Neural cell (in vitro differentiated cells): ENCODE measurements at regions not wholly inside any gene's neighbourhood (a gene's known extent, or its start where the extent isn't known, plus 50 kb on each side); places are given as distances from the start of the nearest gene placed in this dataset.

ENCODE experiments used
- H2AFZ ChIP-seq: fragments of 200-600, 300-800 bp; sonication (generic), shearing (Covaris generic); 2 replicates; pipeline ENCODE4 v1.6.0; 2014; ENCODE audit warnings: low read depth, mild to moderate bottlenecking, antibody characterized with exemption, low read length, moderate library complexity
- H3F3A ChIP-seq: fragments of 200-600 bp; shearing (Covaris generic); 2 replicates; pipeline ENCODE4 v1.6.1; 2016; ENCODE audit warnings: mild to moderate bottlenecking, moderate library complexity, mixed read lengths, antibody characterized with exemption, low read length; ENCODE audit not compliant: insufficient read depth, poor library complexity, severe bottlenecking
- H3K27ac ChIP-seq: fragments of 200-600, 300-800 bp; sonication (generic), shearing (Covaris generic); 2 replicates; pipeline ENCODE4 v1.5.1; 2014; ENCODE audit warnings: mild to moderate bottlenecking, low read length, moderate library complexity
- H3K27me3 ChIP-seq: fragments of 300-800, 200-600 bp; sonication (generic), shearing (Covaris generic); 2 replicates; pipeline ENCODE4 v1.6.0; 2014; ENCODE audit warnings: mild to moderate bottlenecking, low read depth, low read length, moderate library complexity; ENCODE audit not compliant: insufficient read depth
- H3K36me3 ChIP-seq: fragments of 300-800, 200-600 bp; sonication (generic), shearing (Covaris generic); 2 replicates; pipeline ENCODE4 v1.5.1; 2014; ENCODE audit warnings: mild to moderate bottlenecking, antibody characterized with exemption, low read length, moderate library complexity; ENCODE audit not compliant: insufficient read depth
- H3K4me2 ChIP-seq: fragments of 300-800, 200-600 bp; sonication (generic), shearing (Covaris generic); 2 replicates; pipeline ENCODE4 v1.6.0; 2014; ENCODE audit warnings: mild to moderate bottlenecking, low read length
- H3K4me3 ChIP-seq: fragments of 300-800, 200-600 bp; sonication (generic), shearing (Covaris generic); 2 replicates; pipeline ENCODE4 v1.5.1; 2014; ENCODE audit warnings: mild to moderate bottlenecking, low read length, moderate library complexity
- H3K79me2 ChIP-seq: fragments of 200-600 bp; shearing (Covaris generic); replicated peaks from 2 replicates; pipeline ENCODE4 v1.6.0; 2014; ENCODE audit warnings: mild to moderate bottlenecking, low read length, moderate library complexity; ENCODE audit not compliant: insufficient read depth
- H3K9ac ChIP-seq: fragments of 300-800, 200-600 bp; sonication (generic), shearing (Covaris generic); 2 replicates; pipeline ENCODE4 v1.6.1; 2016; ENCODE audit warnings: mild to moderate bottlenecking, low read length, mixed read lengths
- H3K9me2 ChIP-seq: fragments of 200-600 bp; shearing (Covaris generic); 2 replicates; pipeline ENCODE4 v1.6.1; 2016; ENCODE audit warnings: mild to moderate bottlenecking, low read length, mixed read lengths; ENCODE audit not compliant: insufficient read depth
- H3K9me3 ChIP-seq: fragments of 200-600, 300-800 bp; sonication (generic), shearing (Covaris generic); 2 replicates; pipeline ENCODE4 v1.6.1; 2016; ENCODE audit warnings: mild to moderate bottlenecking, mixed run types, low read length, moderate library complexity, mixed read lengths
- H4K20me1 ChIP-seq: fragments of 200-600 bp; shearing (Covaris generic); 2 replicates; pipeline ENCODE4 v1.6.1; 2016; ENCODE audit warnings: mild to moderate bottlenecking, mixed run types; ENCODE audit not compliant: insufficient read depth
- EP300 ChIP-seq: fragments of 450-650 bp; conservative IDR thresholded peaks from 2 replicates; pipeline ENCODE4 v1.6.1; 2014; ENCODE audit warnings: antibody characterized with exemption, mild to moderate bottlenecking, moderate library complexity; ENCODE audit not compliant: poor library complexity, severe bottlenecking
- EZH2 ChIP-seq: fragments of 200-600, 300-800 bp; shearing (Covaris generic), sonication (generic); IDR thresholded peaks from 2 replicates; pipeline ENCODE4 v1.6.1; 2014; ENCODE audit warnings: antibody characterized with exemption, low read length, borderline replicate concordance, mild to moderate bottlenecking; ENCODE audit not compliant: insufficient read depth, poor library complexity, severe bottlenecking
- MXI1 ChIP-seq: fragments of 450-650 bp; conservative IDR thresholded peaks from 2 replicates; pipeline ENCODE4 v1.6.1; 2014; ENCODE audit warnings: antibody characterized with exemption, mild to moderate bottlenecking; ENCODE audit not compliant: poor library complexity, severe bottlenecking
- POLR2AphosphoS5 ChIP-seq: IDR thresholded peaks from 2 replicates; pipeline ENCODE4 v1.6.1; 2012
- RAD21 ChIP-seq: fragments of 450-650 bp; conservative IDR thresholded peaks from 2 replicates; pipeline ENCODE4 v1.6.1; 2014; ENCODE audit warnings: antibody characterized with exemption, mild to moderate bottlenecking, moderate library complexity
- SMC3 ChIP-seq: fragments of 450-650 bp; conservative IDR thresholded peaks from 2 replicates; pipeline ENCODE4 v1.6.1; 2014; ENCODE audit warnings: antibody characterized with exemption, mild to moderate bottlenecking, moderate library complexity; ENCODE audit not compliant: poor library complexity
- TAF1 ChIP-seq: IDR thresholded peaks from 2 replicates; pipeline ENCODE4 v1.6.1; 2012; ENCODE audit warnings: low read depth
- TF ChIP-seq, protein P1 (sequence below): IDR thresholded peaks from 2 replicates; pipeline ENCODE4 v1.6.1; 2012; ENCODE audit warnings: borderline replicate concordance
- TF ChIP-seq, protein P2 (sequence below): fragments of 450-650 bp; IDR thresholded peaks from 2 replicates; pipeline ENCODE4 v1.5.1; 2014; ENCODE audit warnings: antibody characterized with exemption, mild to moderate bottlenecking, moderate library complexity; ENCODE audit not compliant: poor library complexity, severe bottlenecking

DNA sequence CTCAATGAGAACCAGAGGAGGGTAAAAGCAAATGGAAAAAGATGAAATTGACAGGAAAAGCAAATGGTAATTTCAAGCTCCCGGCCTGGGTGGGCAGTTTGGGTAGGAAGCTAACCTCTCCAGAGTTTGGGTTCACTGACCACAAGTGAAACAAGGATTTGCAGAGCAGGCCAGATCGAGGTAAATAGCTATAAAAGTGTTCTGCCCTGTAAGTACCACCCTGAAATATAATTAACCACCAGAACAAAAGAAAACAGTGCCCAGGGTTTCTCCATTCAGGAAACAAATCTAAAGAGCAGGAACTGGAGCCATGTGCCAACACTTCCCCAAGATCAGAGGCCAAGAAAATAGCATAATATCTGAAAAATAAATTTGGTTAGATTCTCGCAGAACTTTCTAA, 276.7 kb upstream of the MEOX2 start:
- no peak for TF ChIP-seq TAF1
- no peak for TF ChIP-seq EZH2
- TF ChIP-seq, protein P1, sequence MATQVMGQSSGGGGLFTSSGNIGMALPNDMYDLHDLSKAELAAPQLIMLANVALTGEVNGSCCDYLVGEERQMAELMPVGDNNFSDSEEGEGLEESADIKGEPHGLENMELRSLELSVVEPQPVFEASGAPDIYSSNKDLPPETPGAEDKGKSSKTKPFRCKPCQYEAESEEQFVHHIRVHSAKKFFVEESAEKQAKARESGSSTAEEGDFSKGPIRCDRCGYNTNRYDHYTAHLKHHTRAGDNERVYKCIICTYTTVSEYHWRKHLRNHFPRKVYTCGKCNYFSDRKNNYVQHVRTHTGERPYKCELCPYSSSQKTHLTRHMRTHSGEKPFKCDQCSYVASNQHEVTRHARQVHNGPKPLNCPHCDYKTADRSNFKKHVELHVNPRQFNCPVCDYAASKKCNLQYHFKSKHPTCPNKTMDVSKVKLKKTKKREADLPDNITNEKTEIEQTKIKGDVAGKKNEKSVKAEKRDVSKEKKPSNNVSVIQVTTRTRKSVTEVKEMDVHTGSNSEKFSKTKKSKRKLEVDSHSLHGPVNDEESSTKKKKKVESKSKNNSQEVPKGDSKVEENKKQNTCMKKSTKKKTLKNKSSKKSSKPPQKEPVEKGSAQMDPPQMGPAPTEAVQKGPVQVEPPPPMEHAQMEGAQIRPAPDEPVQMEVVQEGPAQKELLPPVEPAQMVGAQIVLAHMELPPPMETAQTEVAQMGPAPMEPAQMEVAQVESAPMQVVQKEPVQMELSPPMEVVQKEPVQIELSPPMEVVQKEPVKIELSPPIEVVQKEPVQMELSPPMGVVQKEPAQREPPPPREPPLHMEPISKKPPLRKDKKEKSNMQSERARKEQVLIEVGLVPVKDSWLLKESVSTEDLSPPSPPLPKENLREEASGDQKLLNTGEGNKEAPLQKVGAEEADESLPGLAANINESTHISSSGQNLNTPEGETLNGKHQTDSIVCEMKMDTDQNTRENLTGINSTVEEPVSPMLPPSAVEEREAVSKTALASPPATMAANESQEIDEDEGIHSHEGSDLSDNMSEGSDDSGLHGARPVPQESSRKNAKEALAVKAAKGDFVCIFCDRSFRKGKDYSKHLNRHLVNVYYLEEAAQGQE: no peak
- Histone ChIP-seq H2AFZ (no peak overlapping the region), H3K27ac (no peak overlapping the region), H3K27me3 (no peaks in the 10 kb centered on the region), H3K36me3 (no peaks in the 10 kb centered on the region), H3K79me2 (no peaks in the 10 kb centered on the region), H4K20me1 (no peaks in the 10 kb centered on the region), H3K4me2 (no peak overlapping the region), H3K9ac (no peak overlapping the region), H3K9me3 (no peaks in the 10 kb centered on the region), H3K9me2 (no peaks in the 10 kb centered on the region), H3F3A (no peaks in the 10 kb centered on the region), H3K4me3 (no peak overlapping the region)

DNA sequence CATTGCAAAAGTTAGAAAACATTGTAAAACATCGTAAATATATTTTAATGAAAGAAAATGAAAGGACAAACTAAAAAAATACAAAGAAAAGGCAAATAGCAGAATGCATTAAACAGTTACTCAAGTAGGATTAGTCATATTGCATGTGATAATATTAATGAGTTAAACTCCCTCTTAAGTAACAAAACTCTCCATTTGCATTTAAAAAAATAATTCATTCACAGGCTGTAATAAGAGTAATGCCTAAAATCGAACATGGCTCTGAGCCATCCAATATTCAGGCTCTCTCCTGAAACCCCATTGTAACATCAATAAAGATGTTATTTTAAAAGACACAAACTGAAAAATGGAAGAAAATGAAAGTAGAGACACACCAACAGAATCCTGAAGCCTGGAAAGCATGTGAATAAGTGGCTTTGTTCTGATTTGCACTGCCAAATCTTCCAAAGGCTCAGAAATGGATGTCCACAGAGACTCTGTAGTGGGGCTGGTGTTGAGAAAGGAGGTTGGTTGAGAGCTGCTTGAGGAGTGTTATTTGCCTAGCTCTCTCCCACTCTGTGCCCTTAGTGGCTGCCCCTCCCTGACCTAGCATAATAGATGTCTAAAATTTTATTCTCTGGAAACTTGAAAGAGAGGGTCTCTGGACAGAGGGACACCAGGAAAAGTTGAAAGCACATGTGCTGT, 268.3 kb upstream of the MEOX2 start:
- TF ChIP-seq, protein P2, sequence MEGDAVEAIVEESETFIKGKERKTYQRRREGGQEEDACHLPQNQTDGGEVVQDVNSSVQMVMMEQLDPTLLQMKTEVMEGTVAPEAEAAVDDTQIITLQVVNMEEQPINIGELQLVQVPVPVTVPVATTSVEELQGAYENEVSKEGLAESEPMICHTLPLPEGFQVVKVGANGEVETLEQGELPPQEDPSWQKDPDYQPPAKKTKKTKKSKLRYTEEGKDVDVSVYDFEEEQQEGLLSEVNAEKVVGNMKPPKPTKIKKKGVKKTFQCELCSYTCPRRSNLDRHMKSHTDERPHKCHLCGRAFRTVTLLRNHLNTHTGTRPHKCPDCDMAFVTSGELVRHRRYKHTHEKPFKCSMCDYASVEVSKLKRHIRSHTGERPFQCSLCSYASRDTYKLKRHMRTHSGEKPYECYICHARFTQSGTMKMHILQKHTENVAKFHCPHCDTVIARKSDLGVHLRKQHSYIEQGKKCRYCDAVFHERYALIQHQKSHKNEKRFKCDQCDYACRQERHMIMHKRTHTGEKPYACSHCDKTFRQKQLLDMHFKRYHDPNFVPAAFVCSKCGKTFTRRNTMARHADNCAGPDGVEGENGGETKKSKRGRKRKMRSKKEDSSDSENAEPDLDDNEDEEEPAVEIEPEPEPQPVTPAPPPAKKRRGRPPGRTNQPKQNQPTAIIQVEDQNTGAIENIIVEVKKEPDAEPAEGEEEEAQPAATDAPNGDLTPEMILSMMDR: no peak
- TF ChIP-seq TAF1 (no peak), RAD21 (no peak), EP300 (no peak), SMC3 (no peak), POLR2AphosphoS5 (no peak), EZH2 (no peak), MXI1 (no peak)
- TF ChIP-seq, protein P1: no peak
- H3K27me3 ChIP-seq: no peaks in the 10 kb centered on the region
- no peak overlapping the region for H3K4me2 ChIP-seq
- H4K20me1 ChIP-seq: no peaks in the 10 kb centered on the region
- H3K4me3 ChIP-seq: no peak overlapping the region
- H3K9me2 ChIP-seq: no peaks in the 10 kb centered on the region
- H3K79me2 ChIP-seq: no peaks in the 10 kb centered on the region
- no peaks in the 10 kb centered on the region for H3K36me3 ChIP-seq
- H3K9ac ChIP-seq: no peak overlapping the region
- H3K9me3 ChIP-seq: no peaks in the 10 kb centered on the region
- H2AFZ ChIP-seq: no peak overlapping the region
- no peak overlapping the region for H3K27ac ChIP-seq
- no peaks in the 10 kb centered on the region for H3F3A ChIP-seq
